Right lobe of liver (tissue), 6 donors: ENCODE measurements at regions not wholly inside any gene's neighbourhood (a gene's known extent, or its start where the extent isn't known, plus 50 kb on each side); places are given as distances from the start of the nearest gene placed in this dataset.
A peak's percentile ranks its signal among the peaks of the same experiment; 100 is the strongest.
"Not testable (repeated sequence)": the region's sequence is repeated elsewhere in the genome, so short reads cannot be mapped to it uniquely, and the experiment has no call there.

ENCODE experiments used
- ATAC-seq, 4 donors: fragments of 200-7000 bp; cut with Tn5 transposase; one replicate each; pipeline ENCODE4 v1.9.1; 2020; ENCODE audit warnings: mild to moderate bottlenecking in 4 of 4, moderate library complexity in 4 of 4
- DNase-seq, 3 donors: peaks; one replicate each; pipeline ENCODE4 v3.0.0-alpha.2; 2020
- H3K27ac ChIP-seq, 3 donors: fragments of 200-600 bp; one replicate each; pipeline ENCODE4 v1.8.0; 2022
- H3K27me3 ChIP-seq, 2 donors: fragments of 200-600 bp; one replicate each; pipeline ENCODE4 v1.8.0; 2022
- H3K36me3 ChIP-seq, 4 donors: fragments of 200-600 bp; sonication (generic) in 1 of 4; one replicate each; pipeline versions ENCODE4 v1.5.1 to v1.8.0; 2017 to 2022; ENCODE audit warnings: control low read depth in 1 of 4
- H3K4me1 ChIP-seq, 4 donors: fragments of 200-600 bp; sonication (generic) in 1 of 4; one replicate each; pipeline versions ENCODE4 v1.5.1 to v1.8.0; 2017 to 2022; ENCODE audit warnings: control low read depth in 1 of 4
- H3K4me3 ChIP-seq, 3 donors: fragments of 200-600 bp; one replicate each; pipeline ENCODE4 v1.8.0; 2022
- H3K9me3 ChIP-seq, 4 donors: fragments of 200-600 bp; sonication (generic) in 1 of 4; one replicate each; pipeline versions ENCODE4 v1.5.1 to v1.8.0; 2017 to 2022; ENCODE audit warnings: control low read depth in 1 of 4
- CTCF ChIP-seq, 4 donors: fragments of 200-600 bp in 3 of 4; fragments of 450-650 bp in 1 of 4; IDR thresholded peaks; one replicate each; pipeline versions ENCODE4 v1.5.1 to v1.8.0; 2016 to 2022; ENCODE audit warnings: antibody characterized with exemption in 4 of 4, mild to moderate bottlenecking in 2 of 4
- POLR2A ChIP-seq: fragments of 450-650 bp; IDR thresholded peaks from one replicate; pipeline ENCODE4 v1.6.1; 2017; ENCODE audit warnings: antibody characterized with exemption, mild to moderate bottlenecking
- WGBS: methylation state at CpG from one replicate; pipeline ENCODE4 v1.1.6; 2018; ENCODE audit warnings: low coverage, low lambda C conversion rate; ENCODE audit not compliant: insufficient coverage; ENCODE audit errors: missing lambda C conversion rate; 5-methylcytosine and 5-hydroxymethylcytosine counted together
- intact Hi-C, 2 donors: fragments of 100-400 bp; cut with DNase I; formaldehyde crosslinking; loops; one replicate each; pipeline versions ENCODE4 v1.11.2 to v1.14.1; 2022
- donor health status: DM: no; HTN: yes; CAD: no.
- donor health status: DM: no; HTN: no; CAD: no.
- donor health status: DM: no; HTN: no; CAD: no.
- donor health status: DM: no; HTN: yes; CAD: no.
- donor health status: DM: no; HTN: yes; CAD: no.

- H3K27me3 ChIP-seq, H3K27ac ChIP-seq, H3K4me3 ChIP-seq, intact Hi-C loops, H3K9me3 ChIP-seq, DNase-seq, H3K36me3 ChIP-seq, ATAC-seq: not testable (repeated sequence)
- H3K4me1 ChIP-seq, result peaks cover 0 to 10% (median 5%) of the 10 kb centered on the region in 4 donors
- WGBS, result no CpG with 5 or more reads among the region's 5 CpGs
Measured at GRCh38 chr17:16867545-16867944, 104.4 kb downstream of the TNFRSF13B start.

- no CpG with 5 or more reads among the region's 6 CpGs for WGBS
- H3K9me3 ChIP-seq, H3K27me3 ChIP-seq, DNase-seq, intact Hi-C loops, H3K4me3 ChIP-seq, ATAC-seq, H3K36me3 ChIP-seq: not testable (repeated sequence)
- peaks cover 0 to 10% (median 4%) of the 10 kb centered on the region in 4 donors for H3K4me1 ChIP-seq
- peak overlapping the region in 2 of 3 donors; percentile 44 to 62 for H3K27ac ChIP-seq
Measured at GRCh38 chr17:16866841-16867240, 105.1 kb downstream of the TNFRSF13B start.

- no peaks in the 10 kb centered on the region for H3K36me3 ChIP-seq
- DNase-seq (no peak), ATAC-seq (no peak)
- intact Hi-C loops, result no loop called here
- H3K4me3 ChIP-seq, result no peak overlapping the region
- 58% methylated on average over 5 of the region's 8 CpGs for WGBS
- H3K4me1 ChIP-seq, result peaks cover 0 to 10% (median 4%) of the 10 kb centered on the region in 4 donors
- TF ChIP-seq POLR2A (no peak), CTCF (IDR thresholded peaks at IDR 0.05) (no peak)
- no peaks in the 10 kb centered on the region for H3K27me3 ChIP-seq
- H3K9me3 ChIP-seq, result no peaks in the 10 kb centered on the region
- peak overlapping the region in 2 of 3 donors; percentile 44 to 62 for H3K27ac ChIP-seq
Measured at GRCh38 chr17:16866436-16866835, 105.5 kb downstream of the TNFRSF13B start.

- H3K4me3 ChIP-seq, intact Hi-C loops, H3K9me3 ChIP-seq, H3K36me3 ChIP-seq, H3K27me3 ChIP-seq: not testable (repeated sequence)
- ATAC-seq (peak; percentile 76 to 87 (median 86)), DNase-seq (peak in 2 of 3 donors; percentile 77 to 80)
- TF ChIP-seq CTCF (IDR thresholded peaks at IDR 0.05), result peak in 1 of 4 donors; percentile 22
- WGBS, result no CpG with 5 or more reads among the region's 8 CpGs
- Histone ChIP-seq H3K27ac (peak overlapping the region in 2 of 3 donors; percentile 44 to 62), H3K4me1 (peaks cover 0 to 10% (median 4%) of the 10 kb centered on the region in 4 donors)
Measured at GRCh38 chr17:16865704-16866103, 106.2 kb downstream of the TNFRSF13B start.

- DNase-seq (peak in 1 of 3 donors; percentile 65), ATAC-seq (peak; percentile 82 to 91 (median 89))
- Histone ChIP-seq H3K27ac (peak overlapping the region in 1 of 3 donors; percentile 40), H3K4me1 (peaks cover 0 to 10% (median 4%) of the 10 kb centered on the region in 4 donors)
- H3K36me3 ChIP-seq, H3K27me3 ChIP-seq, H3K4me3 ChIP-seq, intact Hi-C loops, H3K9me3 ChIP-seq: not testable (repeated sequence)
- no CpG with 5 or more reads among the region's 13 CpGs for WGBS
Measured at GRCh38 chr17:16865077-16865613, 106.8 kb downstream of the TNFRSF13B start.

- no CpG with 5 or more reads among the region's 11 CpGs for WGBS
- H3K9me3 ChIP-seq, H3K36me3 ChIP-seq, intact Hi-C loops, H3K4me3 ChIP-seq, DNase-seq, H3K27me3 ChIP-seq: not testable (repeated sequence)
- Histone ChIP-seq H3K4me1 (peaks cover 0 to 10% (median 4%) of the 10 kb centered on the region in 4 donors), H3K27ac (peak overlapping the region in 1 of 3 donors; percentile 40)
- peak; percentile 1 to 41 (median 24) for ATAC-seq
Measured at GRCh38 chr17:16864462-16865076, 107.3 kb downstream of the TNFRSF13B start.

- ATAC-seq, H3K4me1 ChIP-seq, H3K9me3 ChIP-seq, H3K27me3 ChIP-seq, H3K4me3 ChIP-seq, intact Hi-C loops, H3K27ac ChIP-seq, H3K36me3 ChIP-seq: not testable (repeated sequence)
- peak in 1 of 3 donors; percentile 22 for DNase-seq
- WGBS, result no CpG with 5 or more reads among the region's 8 CpGs
Measured at GRCh38 chr17:16861152-16861551, 110.8 kb downstream of the TNFRSF13B start.

- H3K27me3 ChIP-seq, H3K36me3 ChIP-seq, H3K4me1 ChIP-seq, H3K27ac ChIP-seq, DNase-seq, ATAC-seq, H3K9me3 ChIP-seq, intact Hi-C loops, H3K4me3 ChIP-seq: not testable (repeated sequence)
- 77% methylated on average over 5 of the region's 9 CpGs for WGBS
Measured at GRCh38 chr17:16860467-16860866, 111.5 kb downstream of the TNFRSF13B start.

GRCh38 chr17:16859515-16859914 lies 112.4 kb downstream of the TNFRSF13B start:
- H3K9me3 ChIP-seq, intact Hi-C loops, ATAC-seq, H3K36me3 ChIP-seq, DNase-seq, H3K27me3 ChIP-seq, H3K4me3 ChIP-seq, H3K27ac ChIP-seq, H3K4me1 ChIP-seq: not testable (repeated sequence)
- WGBS, result 64% methylated on average over 2 of the region's 2 CpGs
